CD4-positive, alpha-beta T cell treated with Interleukin-4 for 4 hours (primary cell): ENCODE measurements at regions not wholly inside any gene's neighbourhood (a gene's known extent, or its start where the extent isn't known, plus 50 kb on each side); places are given as distances from the start of the nearest gene placed in this dataset.
"Not testable (repeated sequence)": the region's sequence is repeated elsewhere in the genome, so short reads cannot be mapped to it uniquely, and the experiment has no call there.

Experiments used
- DNase-seq: peaks from one replicate; pipeline ENCODE4 v3.0.0-alpha.2; 2020

GRCh38 chr21:15640113-15640512 is 89.7 kb upstream of the USP25 start:
- not testable (repeated sequence) for DNase-seq

DNA sequence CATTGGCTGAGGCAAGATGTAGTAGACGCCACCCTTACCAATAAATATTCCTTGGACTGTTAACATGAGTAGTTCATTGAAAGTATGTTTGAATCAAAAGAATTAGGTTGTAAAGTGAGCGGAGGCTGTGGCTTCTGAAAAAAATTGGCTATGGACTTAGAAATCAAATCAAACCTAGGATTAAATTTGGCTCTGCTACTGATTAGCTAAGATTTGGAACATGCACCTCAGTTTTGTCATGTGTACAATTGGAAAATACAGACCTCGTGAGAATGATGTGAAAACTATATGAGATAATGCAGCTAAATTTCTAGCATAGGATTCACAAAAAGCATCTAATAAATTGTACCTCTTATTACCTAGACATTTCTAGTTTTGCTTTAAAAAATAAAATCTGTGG is 85.3 kb upstream of the USP25 start:
- DNase-seq, result no peak

- DNase-seq, result no peak
Observed at GRCh38 chr21:15645830-15646229, 84.0 kb upstream of the USP25 start.

DNA sequence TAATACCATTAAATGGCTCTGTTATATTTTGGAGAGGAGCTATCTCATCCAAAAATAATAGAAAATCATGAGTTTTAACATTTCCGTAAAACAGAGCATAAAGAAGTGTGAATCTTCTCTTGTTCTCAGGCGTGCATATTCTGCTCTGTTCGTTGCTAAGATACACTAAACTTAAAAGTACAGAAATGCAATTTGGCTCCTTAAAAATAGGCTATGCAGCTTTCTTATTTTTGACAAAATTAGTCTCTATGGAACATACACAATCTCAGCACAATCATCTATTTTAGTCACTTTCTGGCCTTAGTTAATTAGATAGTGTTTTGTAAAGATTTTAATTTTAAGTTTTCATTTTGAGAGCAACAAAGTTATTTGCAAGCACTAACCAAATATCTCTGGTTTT is 79.0 kb upstream of the USP25 start:
- no peak for DNase-seq

DNA sequence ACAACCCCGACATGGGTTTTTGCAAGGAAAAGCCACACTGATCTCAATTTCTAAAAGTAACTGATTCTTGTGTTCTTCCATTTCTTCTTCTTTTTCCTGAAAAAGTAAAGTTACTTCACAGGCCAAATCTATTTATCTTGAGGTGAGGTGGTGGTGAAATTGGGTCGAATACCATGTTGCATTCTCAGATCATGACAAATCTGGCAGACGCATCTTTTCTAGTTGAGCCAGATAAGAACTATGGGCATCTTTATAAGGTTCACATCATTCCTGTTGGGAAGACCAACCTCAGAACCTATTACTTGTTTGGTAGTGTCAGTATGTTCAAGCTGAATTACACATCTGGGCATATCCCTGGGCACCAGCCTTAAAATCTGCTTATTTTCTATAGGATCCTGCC is 78.6 kb upstream of the USP25 start:
- DNase-seq, result no peak

GRCh38 chr21:15653710-15654109 is 76.1 kb upstream of the USP25 start:
- DNase-seq, result no peak

DNA sequence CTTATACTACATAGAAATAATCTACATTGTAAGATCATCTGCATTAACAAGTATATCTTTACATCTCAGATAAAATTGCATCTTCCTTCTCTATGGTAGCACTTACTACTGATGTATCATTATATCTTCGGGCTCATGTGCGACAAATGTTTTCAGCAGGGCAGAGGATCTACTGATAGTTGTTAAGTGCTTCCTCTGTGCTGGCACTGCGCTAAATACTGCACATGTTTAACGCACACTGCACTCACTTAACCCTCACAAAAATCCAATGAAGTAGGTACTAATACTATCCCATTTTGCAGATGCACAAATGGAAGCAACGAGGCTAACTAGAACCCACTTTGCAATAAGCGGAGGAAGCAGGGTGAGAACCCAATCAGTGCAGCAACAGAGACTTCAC is 75.6 kb upstream of the USP25 start:
- DNase-seq, result no peak

GRCh38 chr21:15659753-15660422 is 69.9 kb upstream of the USP25 start:
- DNase-seq, result no peak

GRCh38 chr21:15660423-15660804 is 69.4 kb upstream of the USP25 start:
- DNase-seq, result no peak

- DNase-seq, result no peak
Observed at GRCh38 chr21:15667010-15667409, 62.8 kb upstream of the USP25 start.

DNA sequence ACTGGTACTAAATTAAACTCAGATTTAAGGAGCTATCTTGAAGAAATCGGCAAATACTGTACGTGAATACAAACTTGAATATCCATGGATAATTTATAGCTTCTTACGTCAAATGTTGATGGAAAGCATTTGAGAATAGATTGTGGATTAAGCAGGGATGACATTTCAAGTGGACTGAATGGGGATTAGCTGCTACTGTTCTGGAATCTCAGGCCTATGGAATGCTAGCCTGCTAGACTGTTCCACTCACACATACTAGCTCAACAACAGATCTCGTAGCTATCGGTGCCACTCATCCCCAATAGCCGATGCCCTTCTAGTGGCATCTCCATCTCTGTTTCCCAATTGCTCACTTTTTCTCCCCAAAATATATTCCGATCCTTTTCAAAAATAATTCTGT is 62.0 kb upstream of the USP25 start:
- DNase-seq, result no peak

DNA sequence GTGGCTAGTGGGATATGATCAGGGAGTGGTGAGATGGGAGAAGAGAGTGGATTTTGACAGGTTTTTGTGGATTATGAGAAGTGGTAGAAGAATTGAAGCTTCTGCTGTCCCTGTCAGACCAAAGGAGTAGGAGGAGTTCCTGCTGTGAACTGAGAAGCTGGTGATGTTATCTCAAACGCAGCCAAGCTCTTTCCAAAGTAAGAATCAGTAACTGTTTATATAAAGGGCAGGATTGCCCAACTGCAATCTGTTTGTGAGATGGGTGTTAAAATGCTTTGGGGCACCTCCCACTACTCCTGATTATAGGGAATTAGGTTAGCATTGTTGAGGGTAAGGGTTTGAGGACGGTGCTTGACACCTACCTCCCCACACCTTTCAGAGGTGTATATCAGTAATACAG is 60.5 kb upstream of the USP25 start:
- no peak for DNase-seq

GRCh38 chr21:15671188-15671587 is 58.6 kb upstream of the USP25 start:
- DNase-seq, result no peak

DNA sequence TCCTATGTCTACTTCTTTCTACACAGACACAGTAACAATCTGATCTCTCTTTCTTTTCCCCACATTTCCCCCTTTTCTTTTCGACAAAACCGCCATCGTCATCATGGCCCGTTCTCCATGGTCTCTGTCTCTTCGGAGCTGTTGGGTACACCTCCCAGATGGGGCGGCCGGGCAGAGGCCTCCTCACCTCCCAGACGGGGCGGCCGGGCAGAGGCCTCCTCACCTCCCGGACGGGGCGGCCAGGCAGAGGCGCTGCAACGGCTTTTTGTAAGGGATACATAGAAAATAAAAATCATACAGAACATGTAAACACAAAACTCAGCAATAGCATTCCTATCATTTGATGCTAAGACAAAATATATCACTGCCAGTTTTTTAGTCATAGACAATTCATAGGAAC is 57.2 kb upstream of the USP25 start:
- DNase-seq, result not testable (repeated sequence)

- DNase-seq, result no peak
Observed at GRCh38 chr21:15676935-15677334, 52.8 kb upstream of the USP25 start.

DNA sequence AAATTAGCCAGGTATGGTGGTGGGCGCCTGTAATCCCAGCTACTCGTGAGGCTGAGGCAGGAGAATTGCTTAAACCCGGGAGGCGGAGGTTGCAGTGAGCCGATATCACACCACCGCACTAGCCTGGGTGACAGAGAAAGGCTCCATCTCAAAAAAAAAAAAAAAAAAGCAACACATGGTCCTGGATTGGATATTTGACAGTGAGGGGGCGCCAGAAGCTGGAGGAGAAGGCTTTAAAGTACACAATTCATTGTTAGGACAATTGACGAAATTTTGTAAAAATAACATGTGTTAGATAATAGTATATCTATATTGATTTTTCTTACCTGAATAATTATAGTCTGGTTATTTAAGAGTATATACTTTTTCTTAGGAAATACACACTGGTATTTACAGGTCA is 50.2 kb upstream of the USP25 start:
- DNase-seq, result no peak
